ENCODE measurements at regions not wholly inside any gene's neighbourhood (a gene's known extent, or its start where the extent isn't known, plus 50 kb on each side); places are given as distances from the start of the nearest gene placed in this dataset.

DNA sequence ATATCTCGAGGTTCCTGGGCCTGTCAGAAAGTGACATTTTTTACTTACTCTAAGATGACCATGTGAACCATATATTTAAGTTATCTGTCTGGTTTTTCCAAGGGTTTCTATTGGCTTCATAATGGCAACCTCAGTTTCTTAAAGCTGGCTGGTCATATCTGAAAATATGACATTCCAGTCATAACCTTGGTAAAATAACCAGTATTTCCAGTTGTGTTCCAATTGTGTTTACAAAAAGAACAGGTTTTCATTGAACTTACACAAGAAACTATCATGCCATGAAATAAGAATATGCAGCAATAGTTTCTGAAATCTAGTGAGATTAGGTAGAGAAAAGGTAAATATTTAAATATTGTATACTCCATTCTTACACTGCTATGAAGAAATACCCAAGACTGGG, 61.7 kb upstream of the HMGN3 start:
- DNase-seq = no peak

Measured in stimulated activated CD4-positive, alpha-beta T cell treated with anti-CD3 and anti-CD28 coated beads, Interleukin-15, amount 100 ng/mL, for 24 hours (primary cell).